Mesothelial cell of epicardium (in vitro differentiated cells): ENCODE measurements at regions not wholly inside any gene's neighbourhood (a gene's known extent, or its start where the extent isn't known, plus 50 kb on each side); places are given as distances from the start of the nearest gene placed in this dataset.

Source experiments
- DNase-seq, 2 experiments: peaks; one replicate each; pipeline ENCODE4 v3.0.0; 2021; ENCODE audit warnings: low spot score in 2 of 2; ENCODE audit not compliant: unreplicated experiment in 2 of 2
- H3K27ac Mint-ChIP-seq: 2 replicates; pipeline ENCODE4 v1.8.0; 2021; ENCODE audit warnings: mixed read lengths
- H3K27me3 Mint-ChIP-seq: 2 replicates; pipeline ENCODE4 v1.8.0; 2021; ENCODE audit warnings: low read depth, mixed read lengths
- H3K36me3 Mint-ChIP-seq: 2 replicates; pipeline ENCODE4 v1.8.0; 2021; ENCODE audit warnings: mixed read lengths
- H3K4me1 Mint-ChIP-seq: 2 replicates; pipeline ENCODE4 v1.8.0; 2021; ENCODE audit warnings: mixed read lengths
- H3K4me3 Mint-ChIP-seq: 2 replicates; pipeline ENCODE4 v1.8.0; 2021; ENCODE audit warnings: mild to moderate bottlenecking, moderate library complexity, mixed read lengths
- H3K9me3 Mint-ChIP-seq: 2 replicates; pipeline ENCODE4 v1.8.0; 2021; ENCODE audit warnings: mixed read lengths
- TF ChIP-seq, protein P1 (sequence below): fragments of 200-600 bp; sonication (generic); IDR thresholded peaks from one replicate; pipeline ENCODE4 v1.5.0; 2021; ENCODE audit warnings: antibody characterized with exemption; ENCODE audit not compliant: unreplicated experiment

DNA sequence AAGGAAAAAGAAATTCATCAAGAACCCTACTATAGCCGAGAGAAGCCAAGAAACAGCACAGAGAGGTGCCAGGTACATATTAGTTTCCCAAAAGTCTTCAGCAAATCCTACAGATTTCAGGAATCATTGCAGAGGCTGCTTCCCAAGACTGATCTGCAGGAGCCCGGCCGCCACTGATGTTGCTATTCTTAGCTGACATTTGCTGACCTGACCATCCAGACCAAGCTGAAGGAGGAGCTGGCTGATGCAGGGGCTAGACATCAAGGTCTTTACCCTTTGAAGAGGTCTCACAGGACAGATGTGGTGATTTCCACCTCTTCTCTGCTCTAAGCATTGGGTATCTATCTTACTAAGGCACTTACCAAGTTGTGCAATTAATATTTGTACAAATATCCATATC, 444.8 kb upstream of the SOX5 start:
- H3K27ac Mint-ChIP-seq = no peak overlapping the region
- peaks cover 15% of the 10 kb centered on the region for H3K27me3 Mint-ChIP-seq
- H3K36me3 Mint-ChIP-seq = peaks cover 14% of the 10 kb centered on the region
- no peak overlapping the region for H3K4me3 Mint-ChIP-seq
- H3K9me3 Mint-ChIP-seq = peaks cover 28% of the 10 kb centered on the region
- TF ChIP-seq, protein P1, sequence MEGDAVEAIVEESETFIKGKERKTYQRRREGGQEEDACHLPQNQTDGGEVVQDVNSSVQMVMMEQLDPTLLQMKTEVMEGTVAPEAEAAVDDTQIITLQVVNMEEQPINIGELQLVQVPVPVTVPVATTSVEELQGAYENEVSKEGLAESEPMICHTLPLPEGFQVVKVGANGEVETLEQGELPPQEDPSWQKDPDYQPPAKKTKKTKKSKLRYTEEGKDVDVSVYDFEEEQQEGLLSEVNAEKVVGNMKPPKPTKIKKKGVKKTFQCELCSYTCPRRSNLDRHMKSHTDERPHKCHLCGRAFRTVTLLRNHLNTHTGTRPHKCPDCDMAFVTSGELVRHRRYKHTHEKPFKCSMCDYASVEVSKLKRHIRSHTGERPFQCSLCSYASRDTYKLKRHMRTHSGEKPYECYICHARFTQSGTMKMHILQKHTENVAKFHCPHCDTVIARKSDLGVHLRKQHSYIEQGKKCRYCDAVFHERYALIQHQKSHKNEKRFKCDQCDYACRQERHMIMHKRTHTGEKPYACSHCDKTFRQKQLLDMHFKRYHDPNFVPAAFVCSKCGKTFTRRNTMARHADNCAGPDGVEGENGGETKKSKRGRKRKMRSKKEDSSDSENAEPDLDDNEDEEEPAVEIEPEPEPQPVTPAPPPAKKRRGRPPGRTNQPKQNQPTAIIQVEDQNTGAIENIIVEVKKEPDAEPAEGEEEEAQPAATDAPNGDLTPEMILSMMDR = no peak
- DNase-seq = no peak
- H3K4me1 Mint-ChIP-seq = no peaks in the 10 kb centered on the region

DNA sequence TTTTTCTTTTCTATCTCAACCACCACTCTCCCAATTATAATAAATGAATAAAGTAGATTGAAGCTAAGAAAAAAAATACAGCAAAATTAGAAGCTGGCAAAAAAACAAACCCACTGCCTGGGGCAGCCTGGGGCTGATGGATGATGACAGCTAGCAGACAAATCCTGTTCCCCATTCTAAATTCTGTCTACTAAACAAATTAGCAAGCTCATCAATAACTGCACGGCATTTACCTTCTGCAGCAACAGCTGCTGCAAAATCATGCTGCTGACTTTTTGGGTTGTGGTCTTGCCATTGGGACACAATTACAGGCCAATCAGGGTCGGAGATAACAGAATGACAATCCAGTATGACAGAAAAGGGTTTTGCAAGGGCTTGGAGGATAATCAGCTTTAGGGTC, 443.6 kb upstream of the SOX5 start:
- H3K9me3 Mint-ChIP-seq = peaks cover 30% of the 10 kb centered on the region
- H3K36me3 Mint-ChIP-seq = peaks cover 16% of the 10 kb centered on the region
- H3K4me3 Mint-ChIP-seq = no peak overlapping the region
- DNase-seq = no peak
- H3K27ac Mint-ChIP-seq = no peak overlapping the region
- TF ChIP-seq, protein P1 = no peak
- H3K4me1 Mint-ChIP-seq = no peaks in the 10 kb centered on the region
- peaks cover 15% of the 10 kb centered on the region for H3K27me3 Mint-ChIP-seq

DNA sequence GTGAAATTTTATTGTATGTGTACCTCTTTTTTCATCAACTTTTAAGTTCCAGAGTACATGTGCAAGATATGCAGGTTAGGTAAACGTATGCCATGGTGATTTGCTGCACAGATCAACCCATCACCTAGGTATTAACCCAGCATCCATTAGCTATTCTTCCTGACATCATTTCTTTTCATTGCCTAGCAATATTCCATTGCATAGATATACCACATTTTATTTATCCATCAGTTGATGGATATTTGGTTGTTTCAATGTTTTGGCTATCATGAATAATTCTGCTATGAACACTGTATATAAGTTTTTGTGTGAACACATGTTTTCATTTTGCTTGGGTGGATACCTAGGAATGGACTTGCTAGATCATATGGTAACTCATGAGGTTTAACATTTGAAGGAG, 439.9 kb upstream of the SOX5 start:
- no peaks in the 10 kb centered on the region for H3K4me1 Mint-ChIP-seq
- DNase-seq = no peak
- peaks cover 7% of the 10 kb centered on the region for H3K27me3 Mint-ChIP-seq
- no peak overlapping the region for H3K4me3 Mint-ChIP-seq
- peaks cover 30% of the 10 kb centered on the region for H3K9me3 Mint-ChIP-seq
- no peak overlapping the region for H3K27ac Mint-ChIP-seq
- TF ChIP-seq, protein P1 = no peak
- H3K36me3 Mint-ChIP-seq = peaks cover 16% of the 10 kb centered on the region

DNA sequence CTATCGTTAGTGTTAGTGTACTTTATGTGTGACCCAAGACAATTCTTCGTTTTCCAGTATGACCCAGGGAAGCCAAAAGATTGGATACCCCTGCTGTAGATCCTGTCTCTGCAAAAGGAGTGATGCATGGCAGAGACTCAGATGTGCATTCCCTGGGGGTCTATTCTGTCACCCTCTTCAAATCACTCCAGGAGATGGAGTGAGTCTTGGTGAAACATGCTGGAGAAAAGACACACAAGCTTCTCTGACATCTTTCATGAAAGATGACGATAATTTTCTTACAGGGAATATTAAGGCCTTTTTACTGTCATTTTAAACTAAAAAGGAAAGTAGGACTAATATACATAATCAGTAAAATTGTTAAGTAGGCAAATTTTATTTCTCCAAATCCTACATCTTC, 437.9 kb upstream of the SOX5 start:
- Mint-ChIP-seq H3K27ac (no peak overlapping the region), H3K36me3 (peaks cover 18% of the 10 kb centered on the region), H3K9me3 (peaks cover 39% of the 10 kb centered on the region), H3K4me1 (no peaks in the 10 kb centered on the region), H3K4me3 (no peak overlapping the region), H3K27me3 (no peaks in the 10 kb centered on the region)
- no peak for DNase-seq
- TF ChIP-seq, protein P1 = no peak

DNA sequence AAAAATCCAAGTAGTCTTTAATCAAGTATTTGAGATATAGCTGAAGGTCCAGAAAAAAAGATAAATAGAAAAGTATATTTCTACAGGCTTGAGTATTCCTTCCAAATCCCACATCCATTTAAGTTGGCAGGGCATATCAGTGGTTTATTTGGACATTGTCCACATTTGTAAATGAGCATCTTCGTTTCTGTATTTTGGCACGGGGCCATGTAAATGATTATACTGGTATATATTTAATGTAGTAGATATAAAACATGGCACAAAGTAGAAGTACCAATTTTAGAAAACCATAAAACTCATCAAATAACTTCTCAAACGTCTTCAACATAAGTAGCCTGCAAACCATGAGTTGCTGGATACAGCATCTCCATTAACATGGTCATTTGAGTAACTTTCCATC, 437.4 kb upstream of the SOX5 start:
- H3K9me3 Mint-ChIP-seq = peaks cover 39% of the 10 kb centered on the region
- H3K36me3 Mint-ChIP-seq = peaks cover 18% of the 10 kb centered on the region
- H3K27me3 Mint-ChIP-seq = no peaks in the 10 kb centered on the region
- TF ChIP-seq, protein P1 = no peak
- DNase-seq = no peak
- no peak overlapping the region for H3K4me3 Mint-ChIP-seq
- no peaks in the 10 kb centered on the region for H3K4me1 Mint-ChIP-seq
- H3K27ac Mint-ChIP-seq = no peak overlapping the region

DNA sequence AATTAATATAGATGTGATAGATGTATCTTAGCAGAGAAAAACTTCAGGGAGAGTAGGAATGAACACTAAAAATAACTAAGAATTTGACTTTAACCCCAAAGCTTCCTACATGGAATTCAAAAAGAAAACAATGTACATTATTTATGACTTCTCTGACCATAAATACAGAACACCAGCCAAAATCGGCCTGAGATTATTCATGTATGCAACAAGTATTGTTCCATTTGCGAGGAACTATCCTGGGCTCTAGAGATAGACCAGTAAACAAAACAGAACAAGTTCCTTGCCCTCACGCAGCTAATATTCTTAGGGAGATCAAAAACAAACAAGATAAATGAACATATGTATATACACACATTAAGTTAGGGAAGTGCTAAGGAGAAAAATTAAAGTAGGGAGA, 432.3 kb upstream of the SOX5 start:
- Mint-ChIP-seq H3K9me3 (peaks cover 18% of the 10 kb centered on the region), H3K4me1 (peaks cover 18% of the 10 kb centered on the region), H3K36me3 (peaks cover 6% of the 10 kb centered on the region), H3K27me3 (no peaks in the 10 kb centered on the region), H3K27ac (no peak overlapping the region), H3K4me3 (no peak overlapping the region)
- TF ChIP-seq, protein P1 = no peak
- DNase-seq = no peak
